CD14-positive monocyte (primary cell): ENCODE measurements at regions not wholly inside any gene's neighbourhood (a gene's known extent, or its start where the extent isn't known, plus 50 kb on each side); places are given as distances from the start of the nearest gene placed in this dataset.

Source experiments
- DNase-seq, 3 donors: peaks; one replicate each; pipeline ENCODE4 v3.0.0-alpha.2; 2011 to 2022
- H2AFZ ChIP-seq: 2 replicates; pipeline ENCODE4 v1.6.0; 2012; ENCODE audit warnings: mild to moderate bottlenecking, low read depth, low read length, inconsistent platforms; ENCODE audit not compliant: insufficient read depth, poor library complexity, severe bottlenecking
- H3K27ac ChIP-seq, 2 donors: 1 replicate in 1 of 2; 2 replicates in 1 of 2; pipeline ENCODE4 v1.5.1; 2012 to 2013; ENCODE audit warnings: low read length in 2 of 2, control low read depth in 1 of 2, inconsistent platforms in 1 of 2, low read depth in 1 of 2, mild to moderate bottlenecking in 1 of 2
- H3K27me3 ChIP-seq, 2 donors: one replicate each; pipeline versions ENCODE4 v1.6.0 to v1.6.1; 2011 to 2013; ENCODE audit warnings: low read length in 2 of 2; ENCODE audit not compliant: control insufficient read depth in 2 of 2, insufficient read depth in 2 of 2
- H3K36me3 ChIP-seq, 2 donors: replicated peaks in 1 of 2; 1 replicate in 1 of 2; 2 replicates in 1 of 2; pipeline versions ENCODE4 v1.5.1 to v1.6.1; 2012 to 2013; ENCODE audit warnings: low read length in 2 of 2, control low read depth in 1 of 2, inconsistent platforms in 1 of 2, mild to moderate bottlenecking in 1 of 2; ENCODE audit not compliant: insufficient read depth in 2 of 2, control insufficient read depth in 1 of 2
- H3K4me1 ChIP-seq, 2 donors: 1 replicate in 1 of 2; 2 replicates in 1 of 2; pipeline versions ENCODE4 v1.5.1 to v1.6.1; 2012 to 2013; ENCODE audit warnings: low read length in 2 of 2, control low read depth in 1 of 2, inconsistent platforms in 1 of 2, mild to moderate bottlenecking in 1 of 2, moderate library complexity in 1 of 2; ENCODE audit not compliant: insufficient read depth in 2 of 2, control insufficient read depth in 1 of 2
- H3K4me2 ChIP-seq: replicated peaks from 2 replicates; pipeline ENCODE3; 2012; ENCODE audit warnings: low read length, moderate library complexity, mild to moderate bottlenecking; ENCODE audit not compliant: poor library complexity, severe bottlenecking; ENCODE audit errors: extremely low read depth
- H3K4me3 ChIP-seq, 3 experiments: fragments of 200-600 bp in 1 of 3; sonication (generic) in 1 of 3; replicated peaks in 1 of 3; 1 replicate in 2 of 3; 2 replicates in 1 of 3; pipeline ENCODE4 v1.5.1; 2011 to 2013; ENCODE audit warnings: low read length in 3 of 3, mild to moderate bottlenecking in 3 of 3, control low read depth in 2 of 3, low read depth in 2 of 3, inconsistent platforms in 1 of 3, moderate library complexity in 1 of 3
- H3K79me2 ChIP-seq: 2 replicates; pipeline ENCODE4 v1.6.0; 2012; ENCODE audit warnings: mild to moderate bottlenecking, control low read depth, inconsistent platforms, low read length, moderate library complexity; ENCODE audit not compliant: insufficient read depth
- H3K9ac ChIP-seq: 2 replicates; pipeline ENCODE4 v1.6.0; 2017; ENCODE audit warnings: low read length, mild to moderate bottlenecking; ENCODE audit not compliant: insufficient read depth, poor library complexity, severe bottlenecking
- H3K9me3 ChIP-seq, 2 donors: replicated peaks in 1 of 2; 1 replicate in 1 of 2; 2 replicates in 1 of 2; pipeline versions ENCODE4 v1.5.1 to v1.6.1; 2012 to 2013; ENCODE audit warnings: low read length in 2 of 2, control low read depth in 1 of 2; ENCODE audit not compliant: control insufficient read depth in 1 of 2, insufficient read depth in 1 of 2
- H4K20me1 ChIP-seq: 2 replicates; pipeline ENCODE4 v1.6.0; 2012; ENCODE audit warnings: mild to moderate bottlenecking, low read length, control low read depth, moderate library complexity; ENCODE audit not compliant: insufficient read depth
- H3K27ac Mint-ChIP-seq, 7 donors: one replicate each; pipeline ENCODE4 v1.8.0; 2020; ENCODE audit warnings: mild to moderate bottlenecking in 7 of 7, mixed read lengths in 7 of 7, moderate library complexity in 6 of 7, inconsistent platforms in 2 of 7
- H3K27me3 Mint-ChIP-seq, 3 donors: one replicate each; pipeline ENCODE4 v1.8.0; 2021 to 2022; ENCODE audit warnings: low read depth in 3 of 3, mild to moderate bottlenecking in 3 of 3, mixed read lengths in 3 of 3, moderate library complexity in 3 of 3, inconsistent platforms in 1 of 3
- H3K36me3 Mint-ChIP-seq, 2 donors: one replicate each; pipeline ENCODE4 v1.8.0; 2020; ENCODE audit warnings: mixed read lengths in 2 of 2, inconsistent platforms in 1 of 2, mild to moderate bottlenecking in 1 of 2
- H3K4me1 Mint-ChIP-seq: one replicate; pipeline ENCODE4 v1.8.0; 2020; ENCODE audit warnings: mild to moderate bottlenecking, mixed read lengths
- H3K4me3 Mint-ChIP-seq, 2 donors: one replicate each; pipeline ENCODE4 v1.8.0; 2020; ENCODE audit warnings: mild to moderate bottlenecking in 2 of 2, mixed read lengths in 2 of 2, moderate library complexity in 1 of 2
- H3K9me3 Mint-ChIP-seq, 7 donors: one replicate each; pipeline ENCODE4 v1.8.0; 2020 to 2022; ENCODE audit warnings: mixed read lengths in 7 of 7, mild to moderate bottlenecking in 6 of 7, moderate library complexity in 6 of 7, inconsistent platforms in 2 of 7
- WGBS: methylation state at CpG from one replicate; pipeline ENCODE4 v1.1.5; 2013; ENCODE audit warnings: missing lambda C conversion rate; ENCODE audit not compliant: insufficient coverage; 5-methylcytosine and 5-hydroxymethylcytosine counted together
- intact Hi-C, 2 donors: fragments of 100-400 bp; cut with micrococcal nuclease; formaldehyde crosslinking; loops; one replicate each; pipeline versions ENCODE4 v1.15.0 to v1.15.1; 2023
- TF ChIP-seq, protein P1 (sequence below): fragments of 200-600 bp; IDR thresholded peaks from one replicate; pipeline ENCODE4 v1.8.0; 2022; ENCODE audit warnings: antibody characterized with exemption, mild to moderate bottlenecking

DNA sequence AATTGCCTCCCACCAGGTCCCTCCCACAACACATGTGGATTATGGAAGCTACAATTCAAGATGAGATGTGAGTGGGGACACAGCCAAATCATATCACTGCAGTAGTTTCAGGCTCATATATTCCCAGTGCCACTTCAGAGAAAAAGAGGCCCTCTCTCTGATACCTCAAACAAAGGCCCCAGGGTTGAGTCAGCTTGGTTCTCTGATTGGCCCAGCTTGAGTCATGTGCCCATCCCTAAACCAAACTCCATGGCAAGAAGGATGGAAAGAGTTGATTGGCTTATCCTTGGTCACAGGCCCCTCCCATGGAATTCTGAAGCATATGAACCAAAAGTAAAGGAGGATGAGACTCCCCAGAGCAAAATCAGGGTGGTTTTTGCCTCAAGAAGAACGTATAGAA, 75.9 kb upstream of the IRX6 start:
- Histone ChIP-seq H3K4me3 (no peak overlapping the region), H3K27me3 (no peaks in the 10 kb centered on the region), H3K36me3 (no peaks in the 10 kb centered on the region), H3K27ac (no peak overlapping the region), H3K9me3 (no peaks in the 10 kb centered on the region), H3K9ac (no peak overlapping the region), H3K79me2 (no peaks in the 10 kb centered on the region), H3K4me2 (no peak overlapping the region), H3K4me1 (no peaks in the 10 kb centered on the region), H4K20me1 (no peaks in the 10 kb centered on the region), H2AFZ (no peak overlapping the region)
- Mint-ChIP-seq H3K4me1 (no peaks in the 10 kb centered on the region), H3K27me3 (peaks cover 6 to 12% (median 8%) of the 10 kb centered on the region in 3 donors), H3K4me3 (no peak overlapping the region), H3K27ac (no peak overlapping the region), H3K36me3 (no peaks in the 10 kb centered on the region), H3K9me3 (peaks cover 0 to 5% (median 0%) of the 10 kb centered on the region in 7 donors)
- no peak for DNase-seq
- intact Hi-C loops = no loop called here
- WGBS = 60% methylated on average over 1 of the region's 1 CpG
- TF ChIP-seq, protein P1, sequence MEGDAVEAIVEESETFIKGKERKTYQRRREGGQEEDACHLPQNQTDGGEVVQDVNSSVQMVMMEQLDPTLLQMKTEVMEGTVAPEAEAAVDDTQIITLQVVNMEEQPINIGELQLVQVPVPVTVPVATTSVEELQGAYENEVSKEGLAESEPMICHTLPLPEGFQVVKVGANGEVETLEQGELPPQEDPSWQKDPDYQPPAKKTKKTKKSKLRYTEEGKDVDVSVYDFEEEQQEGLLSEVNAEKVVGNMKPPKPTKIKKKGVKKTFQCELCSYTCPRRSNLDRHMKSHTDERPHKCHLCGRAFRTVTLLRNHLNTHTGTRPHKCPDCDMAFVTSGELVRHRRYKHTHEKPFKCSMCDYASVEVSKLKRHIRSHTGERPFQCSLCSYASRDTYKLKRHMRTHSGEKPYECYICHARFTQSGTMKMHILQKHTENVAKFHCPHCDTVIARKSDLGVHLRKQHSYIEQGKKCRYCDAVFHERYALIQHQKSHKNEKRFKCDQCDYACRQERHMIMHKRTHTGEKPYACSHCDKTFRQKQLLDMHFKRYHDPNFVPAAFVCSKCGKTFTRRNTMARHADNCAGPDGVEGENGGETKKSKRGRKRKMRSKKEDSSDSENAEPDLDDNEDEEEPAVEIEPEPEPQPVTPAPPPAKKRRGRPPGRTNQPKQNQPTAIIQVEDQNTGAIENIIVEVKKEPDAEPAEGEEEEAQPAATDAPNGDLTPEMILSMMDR = no peak

DNA sequence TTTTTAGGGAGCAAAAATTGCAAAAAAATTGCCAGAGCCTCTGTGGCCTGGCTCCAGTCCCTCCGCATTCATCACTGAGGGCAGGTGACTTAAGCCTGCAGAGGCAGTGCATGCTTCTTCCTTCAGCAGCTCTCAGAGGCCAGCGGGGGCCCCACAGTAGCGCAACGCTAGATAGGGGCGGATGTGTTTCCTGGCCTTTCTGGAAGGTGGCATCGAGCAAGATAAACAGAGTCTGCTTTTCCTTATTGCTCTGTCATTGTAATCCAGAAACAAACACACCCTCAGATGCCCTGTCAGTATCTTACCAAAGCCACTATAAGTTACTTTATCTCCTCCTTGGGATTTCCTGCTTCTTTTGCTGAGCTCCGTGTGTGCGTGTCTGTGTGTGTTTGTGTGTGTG, 75.5 kb upstream of the IRX6 start:
- Histone ChIP-seq H3K4me3 (no peak overlapping the region), H3K27me3 (no peaks in the 10 kb centered on the region), H3K36me3 (no peaks in the 10 kb centered on the region), H3K4me1 (no peaks in the 10 kb centered on the region), H3K27ac (no peak overlapping the region), H3K4me2 (no peak overlapping the region), H3K79me2 (no peaks in the 10 kb centered on the region), H4K20me1 (no peaks in the 10 kb centered on the region), H3K9ac (no peak overlapping the region), H2AFZ (no peak overlapping the region), H3K9me3 (no peaks in the 10 kb centered on the region)
- H3K4me3 Mint-ChIP-seq = no peak overlapping the region
- H3K27me3 Mint-ChIP-seq = peaks cover 6 to 12% (median 8%) of the 10 kb centered on the region in 3 donors
- intact Hi-C loops = no loop called here
- 28% methylated on average over 4 of the region's 8 CpGs for WGBS
- TF ChIP-seq, protein P1 = no peak
- no peak overlapping the region for H3K27ac Mint-ChIP-seq
- no peaks in the 10 kb centered on the region for H3K36me3 Mint-ChIP-seq
- H3K4me1 Mint-ChIP-seq = no peaks in the 10 kb centered on the region
- DNase-seq = no peak
- peaks cover 0 to 5% (median 0%) of the 10 kb centered on the region in 7 donors for H3K9me3 Mint-ChIP-seq
